Adrenal gland (tissue), 9 donors: ENCODE measurements at regions not wholly inside any gene's neighbourhood (a gene's known extent, or its start where the extent isn't known, plus 50 kb on each side); places are given as distances from the start of the nearest gene placed in this dataset.
"Not testable (repeated sequence)": the region's sequence is repeated elsewhere in the genome, so short reads cannot be mapped to it uniquely, and the experiment has no call there.

ENCODE experiments used
- DNase-seq, 7 donors: peaks; one replicate each; pipeline ENCODE4 v3.0.0-alpha.2; 2019 to 2020
- H3K27ac ChIP-seq, 5 donors: fragments of 200-600 bp; sonication (generic) in 4 of 5; 1 replicate in 3 of 5; 2 replicates in 2 of 5; pipeline versions ENCODE4 v1.5.1 to v1.8.0; 2016 to 2020; ENCODE audit warnings: mild to moderate bottlenecking in 1 of 5
- H3K27me3 ChIP-seq: fragments of 200-600 bp; 2 replicates; pipeline ENCODE4 v1.8.0; 2021
- H3K36me3 ChIP-seq, 2 donors: fragments of 200-600 bp; replicated peaks in 1 of 2; 1 replicate in 1 of 2; 2 replicates in 1 of 2; pipeline versions ENCODE4 v1.5.1 to v1.8.0; 2018 to 2022
- H3K4me1 ChIP-seq, 2 donors: fragments of 200-600 bp; replicated peaks in 1 of 2; 1 replicate in 1 of 2; 2 replicates in 1 of 2; pipeline versions ENCODE4 v1.5.1 to v1.8.0; 2018 to 2021
- H3K4me3 ChIP-seq, 4 donors: fragments of 200-600 bp; sonication (generic) in 3 of 4; one replicate each; pipeline ENCODE4 v1.5.1; 2016 to 2018
- H3K9me3 ChIP-seq, 3 donors: fragments of 200-600 bp; sonication (generic) in 1 of 3; replicated peaks in 1 of 3; 1 replicate in 2 of 3; 2 replicates in 1 of 3; pipeline versions ENCODE4 v1.5.1 to v1.8.0; 2016 to 2021
- CTCF ChIP-seq, 6 experiments: fragments of 450-650 bp in 4 of 6; fragments of 200-600 bp in 2 of 6; sonication (generic) in 1 of 6; IDR thresholded peaks; 1 replicate in 5 of 6; 2 replicates in 1 of 6; pipeline versions ENCODE4 v1.5.1 to v1.8.0; 2016 to 2021; ENCODE audit warnings: antibody characterized with exemption in 6 of 6, mild to moderate bottlenecking in 2 of 6, moderate library complexity in 1 of 6
- POLR2A ChIP-seq, 2 donors: fragments of 450-650 bp; IDR thresholded peaks; one replicate each; pipeline ENCODE4 v1.6.1; 2017; ENCODE audit warnings: antibody characterized with exemption in 2 of 2, mild to moderate bottlenecking in 2 of 2, moderate library complexity in 1 of 2
- WGBS, 4 donors: extraction: QIAGEN DNeasy Blood & Tissue Kit in 2 of 4; methylation state at CpG; one replicate each; pipeline versions ENCODE4 v1.1.5 to v1.1.7; 2013 to 2017; 5-methylcytosine and 5-hydroxymethylcytosine counted together
- intact Hi-C, 2 donors: fragments of 100-400 bp; cut with DNase I; formaldehyde crosslinking; loops; one replicate each; pipeline versions ENCODE4 v1.14.1 to v1.15.0; 2022 to 2023
- donor health status: healthy with polysubstance abuse.
- donor health status: Bipolar disorder and iron deficiency.
- donor health status: DM: yes; HTN: yes; CAD: no.
- donor health status: DM: no; HTN: no; CAD: no.
- donor health status: DM: no; HTN: no; CAD: no.

DNA sequence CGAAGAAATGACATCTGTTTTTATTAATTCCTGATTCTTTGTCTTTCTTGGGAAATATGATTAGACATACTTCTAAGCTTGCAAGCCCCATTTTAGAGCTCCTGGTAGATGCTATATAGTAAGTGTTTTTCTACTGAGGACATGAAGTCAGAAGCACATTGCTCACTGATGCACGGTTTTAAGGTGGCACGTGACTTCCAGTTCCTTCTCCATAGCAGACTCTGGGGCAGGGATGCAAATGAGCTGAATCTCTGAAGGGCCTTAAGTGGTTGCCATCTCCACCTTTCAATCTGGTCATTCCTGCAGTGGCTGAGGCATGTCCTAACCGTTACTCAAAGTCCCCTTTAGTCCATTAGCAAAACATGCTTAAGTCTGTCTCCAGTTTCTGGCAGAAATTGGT, 421.2 kb upstream of the HTR1E start:
- WGBS, 4 donors = 65 to 75% (median 72%) methylated on average over 4 of the region's 4 CpGs

GRCh38 chr6:86511962-86512361, 425.4 kb upstream of the HTR1E start:
- H3K27me3 ChIP-seq = no peaks in the 10 kb centered on the region
- H3K9me3 ChIP-seq = no peaks in the 10 kb centered on the region
- no peak for TF ChIP-seq CTCF (IDR thresholded peaks at IDR 0.05)
- TF ChIP-seq POLR2A (IDR thresholded peaks at IDR 0.05) = no peak
- no peaks in the 10 kb centered on the region for H3K36me3 ChIP-seq
- no peaks in the 10 kb centered on the region for H3K4me1 ChIP-seq
- H3K27ac ChIP-seq = no peak overlapping the region
- no peak for DNase-seq
- intact Hi-C loops = no loop called here
- no peak overlapping the region for H3K4me3 ChIP-seq

More for the DNA sequence above, 421.2 kb upstream of the HTR1E start:
- no peaks in the 10 kb centered on the region for H3K27me3 ChIP-seq
- intact Hi-C loops = no loop called here
- no peak for DNase-seq
- no peak overlapping the region for H3K27ac ChIP-seq
- no peaks in the 10 kb centered on the region for H3K9me3 ChIP-seq
- H3K36me3 ChIP-seq = no peaks in the 10 kb centered on the region
- no peak overlapping the region for H3K4me3 ChIP-seq
- no peak for TF ChIP-seq POLR2A (IDR thresholded peaks at IDR 0.05)
- H3K4me1 ChIP-seq = no peaks in the 10 kb centered on the region

DNA sequence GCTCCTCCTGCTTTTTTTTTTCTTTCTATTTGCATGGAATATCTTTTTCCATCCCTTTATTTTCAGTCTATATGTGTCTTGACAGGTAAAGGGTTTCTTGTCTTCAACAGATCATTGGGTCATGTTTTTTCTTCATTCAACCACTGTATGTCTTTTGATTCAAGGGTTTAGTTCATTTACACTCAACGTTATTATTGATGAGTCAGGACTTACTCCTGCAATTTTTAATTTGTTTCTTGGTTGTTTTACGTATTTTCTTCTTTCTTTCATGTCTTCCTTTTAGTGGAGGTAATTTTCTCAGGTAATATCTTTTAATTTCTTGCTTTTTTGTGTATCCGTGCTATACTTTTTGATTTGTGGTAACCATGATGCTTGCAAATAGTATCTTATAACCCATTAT, 429.1 kb upstream of the HTR1E start:
- H3K27ac ChIP-seq = no peak overlapping the region
- H3K4me1 ChIP-seq = no peaks in the 10 kb centered on the region
- DNase-seq = no peak
- intact Hi-C loops = no loop called here
- H3K27me3 ChIP-seq = no peaks in the 10 kb centered on the region
- no peak for TF ChIP-seq POLR2A (IDR thresholded peaks at IDR 0.05)
- no peak for TF ChIP-seq CTCF (IDR thresholded peaks at IDR 0.05)
- no peaks in the 10 kb centered on the region for H3K36me3 ChIP-seq
- H3K9me3 ChIP-seq = no peaks in the 10 kb centered on the region
- WGBS, 4 donors = 63 to 76% (median 68%) methylated on average over 3 of the region's 3 CpGs
- H3K4me3 ChIP-seq = no peak overlapping the region

DNA sequence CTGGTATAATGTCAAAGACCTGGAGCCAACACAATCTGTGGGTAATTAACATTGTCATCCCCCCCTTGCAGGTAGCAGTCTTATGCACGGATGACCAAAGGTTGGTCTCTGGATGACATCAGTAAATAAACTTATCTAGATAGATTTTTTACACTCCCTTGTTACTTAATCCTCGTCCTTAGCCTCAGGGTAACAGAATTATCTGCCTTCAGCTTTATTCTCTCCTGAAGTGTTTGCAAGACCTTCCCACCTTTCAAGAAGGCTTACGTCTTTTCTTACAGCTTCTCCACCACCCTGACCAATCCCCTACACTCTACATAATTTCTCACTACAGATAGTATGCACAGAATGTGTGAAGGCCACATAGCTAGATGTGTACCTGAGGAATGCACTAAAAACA, 434.8 kb upstream of the HTR1E start:
- Histone ChIP-seq H3K4me3 (no peak overlapping the region), H3K9me3 (no peaks in the 10 kb centered on the region), H3K27me3 (no peaks in the 10 kb centered on the region), H3K36me3 (no peaks in the 10 kb centered on the region), H3K27ac (no peak overlapping the region), H3K4me1 (no peaks in the 10 kb centered on the region)
- no peak for DNase-seq
- 45 to 63% (median 50%) methylated on average over 3 of the region's 3 CpGs for WGBS, 4 donors
- intact Hi-C loops = no loop called here
- TF ChIP-seq POLR2A (IDR thresholded peaks at IDR 0.05) (no peak), CTCF (IDR thresholded peaks at IDR 0.05) (no peak)

DNA sequence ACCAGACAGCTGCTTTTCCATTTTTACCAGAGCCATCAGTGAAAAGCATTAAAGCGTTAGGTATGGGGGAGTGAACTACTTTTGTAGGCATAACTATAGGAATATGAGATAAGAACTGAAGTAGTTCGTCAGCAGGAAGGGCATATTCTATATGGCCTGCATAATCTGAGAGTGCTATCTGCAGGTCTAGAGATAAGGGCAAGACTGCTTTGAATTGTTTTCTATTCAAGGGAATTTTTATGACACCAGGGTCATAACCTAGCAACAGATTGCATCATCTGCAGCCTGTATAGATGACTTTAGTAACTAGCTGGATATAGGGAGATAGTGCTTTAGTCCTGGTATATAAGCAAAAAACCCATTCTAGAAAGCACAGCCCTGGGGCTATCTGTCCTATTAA, 437.3 kb upstream of the HTR1E start:
- Histone ChIP-seq H3K4me3 (no peak overlapping the region), H3K9me3 (no peaks in the 10 kb centered on the region), H3K4me1 (no peaks in the 10 kb centered on the region), H3K27ac (no peak overlapping the region), H3K27me3 (no peaks in the 10 kb centered on the region), H3K36me3 (no peaks in the 10 kb centered on the region)
- no peak for DNase-seq
- WGBS, 4 donors = 34 to 47% (median 36%) methylated on average over 2 of the region's 2 CpGs
- intact Hi-C loops = no loop called here
- TF ChIP-seq CTCF (IDR thresholded peaks at IDR 0.05) (no peak), POLR2A (IDR thresholded peaks at IDR 0.05) (no peak)

DNA sequence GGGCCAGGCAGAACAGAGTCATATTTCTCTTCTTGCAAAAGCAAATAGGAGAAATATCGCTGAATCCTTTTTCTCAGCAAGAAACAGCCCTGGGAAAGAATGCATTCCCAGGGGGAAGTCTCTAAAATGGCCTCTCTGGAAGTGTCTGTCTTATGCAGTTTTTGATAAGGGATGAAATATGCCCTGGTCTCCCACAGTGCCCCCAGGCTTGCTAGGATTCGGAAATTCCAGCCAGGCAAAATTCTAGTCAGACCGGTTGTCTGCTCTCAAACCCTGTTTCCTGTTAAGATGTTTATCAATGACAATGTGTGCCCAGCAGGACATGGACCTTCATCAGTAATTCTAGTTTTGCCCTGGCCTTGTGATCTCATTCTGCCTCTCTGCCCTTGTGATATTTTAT, 448.3 kb upstream of the HTR1E start:
- H3K27ac ChIP-seq, DNase-seq, H3K36me3 ChIP-seq, H3K4me3 ChIP-seq, intact Hi-C loops, H3K9me3 ChIP-seq, H3K4me1 ChIP-seq, H3K27me3 ChIP-seq: not testable (repeated sequence)
- 17 to 31% (median 28%) methylated on average over 3 of the region's 3 CpGs for WGBS, 4 donors
